GM10248 (cell line): ENCODE measurements at regions not wholly inside any gene's neighbourhood (a gene's known extent, or its start where the extent isn't known, plus 50 kb on each side); places are given as distances from the start of the nearest gene placed in this dataset.
"Not testable (repeated sequence)": the region's sequence is repeated elsewhere in the genome, so short reads cannot be mapped to it uniquely, and the experiment has no call there.

Source experiments
- CTCF ChIA-PET: fragments of 300-600 bp; sonication (Branson Sonifier 250); formaldehyde crosslinking; extraction: SDS; loops from one replicate; lab custom pipeline; 2021; ENCODE audit warnings: antibody characterized with exemption; lab: Yijun Ruan, JAX
- POLR2A ChIA-PET: fragments of 350-650 bp; sonication (Branson Sonifier 250); formaldehyde crosslinking; extraction: SDS; loops from one replicate; lab custom pipeline; 2020; ENCODE audit warnings: antibody characterized with exemption; lab: Yijun Ruan, JAX
- DNase-seq: peaks from one replicate; pipeline ENCODE4 v3.0.0; 2012; ENCODE audit errors: extremely low spot score
- CTCF ChIP-seq: IDR thresholded peaks from 2 replicates; pipeline ENCODE4 v1.5.1; 2012; ENCODE audit warnings: mild to moderate bottlenecking, low read depth; ENCODE audit errors: extremely low read depth, missing control alignments, control extremely low read depth

- TF ChIP-seq CTCF, result no peak
- no peak for DNase-seq
- ChIA-PET CTCF (interaction anchor here (0.7 to 1.8 kb wide), 5 partner anchors 16 to 411 kb away, joined by 3 to 9 read pairs (median 3); no protein-coding TSS in a partner anchor), POLR2A (no interaction called here)
Observed at GRCh38 chr5:111961862-111962261, 204.9 kb upstream of the NREP start.

- CTCF ChIA-PET, result interaction anchor here (1.1 to 1.8 kb wide), 3 partner anchors 17 to 65 kb away, joined by 3 to 9 read pairs (median 4); no protein-coding TSS in a partner anchor
- no peak for TF ChIP-seq CTCF
- no peak for DNase-seq
- POLR2A ChIA-PET, result no interaction called here
Observed at GRCh38 chr5:111960476-111961215, 203.7 kb upstream of the NREP start.

GRCh38 chr5:111958851-111959250, 201.9 kb upstream of the NREP start:
- CTCF ChIA-PET, result interaction anchor here (0.8 to 1.3 kb wide), 3 partner anchors 9 to 25 kb away, joined by 3 to 4 read pairs (median 3); no protein-coding TSS in a partner anchor
- no peak for DNase-seq
- POLR2A ChIA-PET, result no interaction called here
- no peak for TF ChIP-seq CTCF

GRCh38 chr5:111956765-111957164, 199.8 kb upstream of the NREP start:
- DNase-seq, POLR2A ChIA-PET: not testable (repeated sequence)
- CTCF ChIA-PET, result interaction anchor here (0.9 to 1.8 kb wide), 2 partner anchors 23 to 204 kb away, joined by 3 to 4 read pairs; no protein-coding TSS in a partner anchor

GRCh38 chr5:111954516-111955395, 197.8 kb upstream of the NREP start:
- ChIA-PET CTCF (interaction anchor here (0.9 to 1.0 kb wide), 2 partner anchors 16 to 25 kb away, joined by 3 read pairs; no protein-coding TSS in a partner anchor), POLR2A (no interaction called here)
- no peak for TF ChIP-seq CTCF
- DNase-seq, result peak; percentile 20

GRCh38 chr5:111953351-111954127, 196.5 kb upstream of the NREP start:
- no peak for DNase-seq

More at GRCh38 chr5:111953351-111954127, 196.5 kb upstream of the NREP start:
- POLR2A ChIA-PET, result no interaction called here
- CTCF ChIA-PET, result interaction anchor here (1.0 kb wide), 1 partner anchor 23 kb away, joined by 3 read pairs; no protein-coding TSS in a partner anchor
- no peak for TF ChIP-seq CTCF
